Keratinocyte (primary cell): ENCODE measurements at regions not wholly inside any gene's neighbourhood (a gene's known extent, or its start where the extent isn't known, plus 50 kb on each side); places are given as distances from the start of the nearest gene placed in this dataset.

Experiments
- DNase-seq: peaks from one replicate; pipeline ENCODE4 v3.0.0-alpha.2; 2011; ENCODE audit warnings: low read depth, missing footprints, low spot score
- FAIRE-seq: peaks from 2 replicates; lab custom pipeline; 2011; peaks lifted over from hg19 to GRCh38; lab: Jason Lieb, UNC
- H2AFZ ChIP-seq: 2 replicates; pipeline ENCODE4 v1.6.0; 2012; ENCODE audit warnings: low read length, control low read depth, inconsistent platforms; ENCODE audit not compliant: control insufficient read depth
- H3K27ac ChIP-seq: 2 replicates; pipeline ENCODE4 v1.5.1; 2011; ENCODE audit warnings: low read length; ENCODE audit not compliant: control insufficient read depth, insufficient read depth
- H3K27me3 ChIP-seq: 3 replicates; pipeline ENCODE4 v1.6.0; 2011; ENCODE audit warnings: low read length; ENCODE audit not compliant: control insufficient read depth, insufficient read depth; ENCODE audit errors: extremely low read depth
- H3K36me3 ChIP-seq, 2 experiments: 2 replicates in 1 of 2; 3 replicates in 1 of 2; pipeline ENCODE4 v1.5.1; 2011; ENCODE audit warnings: low read length in 2 of 2, mild to moderate bottlenecking in 1 of 2; ENCODE audit not compliant: control insufficient read depth in 2 of 2, insufficient read depth in 2 of 2; ENCODE audit errors: extremely low read depth in 1 of 2
- H3K4me1 ChIP-seq: 3 replicates; pipeline ENCODE4 v1.5.1; 2011; ENCODE audit warnings: low read length; ENCODE audit not compliant: control insufficient read depth, insufficient read depth; ENCODE audit errors: extremely low read depth
- H3K4me2 ChIP-seq: 3 replicates; pipeline ENCODE4 v1.6.0; 2011; ENCODE audit warnings: low read depth, low read length; ENCODE audit not compliant: control insufficient read depth, insufficient read depth; ENCODE audit errors: extremely low read depth
- H3K4me3 ChIP-seq, 3 experiments: fragments of 200-600 bp in 1 of 3; sonication (generic) in 1 of 3; 2 replicates in 2 of 3; 3 replicates in 1 of 3; pipeline ENCODE4 v1.5.1; 2011 to 2016; ENCODE audit warnings: low read length in 3 of 3, mild to moderate bottlenecking in 3 of 3, control low read depth in 2 of 3, inconsistent platforms in 1 of 3, low read depth in 1 of 3, mixed read lengths in 1 of 3, mixed run types in 1 of 3, moderate library complexity in 1 of 3; ENCODE audit not compliant: control insufficient read depth in 2 of 3, insufficient read depth in 2 of 3; ENCODE audit errors: extremely low read depth in 1 of 3
- H3K79me2 ChIP-seq: 2 replicates; pipeline ENCODE4 v1.6.0; 2012; ENCODE audit warnings: low read length; ENCODE audit not compliant: control insufficient read depth, insufficient read depth
- H3K9ac ChIP-seq: 3 replicates; pipeline ENCODE4 v1.6.0; 2011; ENCODE audit warnings: low read length; ENCODE audit not compliant: control insufficient read depth, insufficient read depth; ENCODE audit errors: extremely low read depth
- H3K9me1 ChIP-seq: 3 replicates; pipeline ENCODE4 v1.6.0; 2011; ENCODE audit warnings: low read length; ENCODE audit not compliant: control insufficient read depth, insufficient read depth; ENCODE audit errors: extremely low read depth
- H3K9me3 ChIP-seq: 2 replicates; pipeline ENCODE4 v1.5.1; 2012; ENCODE audit warnings: low read depth, low read length; ENCODE audit not compliant: control insufficient read depth
- H4K20me1 ChIP-seq: 3 replicates; pipeline ENCODE4 v1.6.0; 2011; ENCODE audit warnings: low read length; ENCODE audit not compliant: control insufficient read depth, insufficient read depth; ENCODE audit errors: extremely low read depth
- EZH2 ChIP-seq: IDR thresholded peaks from one replicate; pipeline ENCODE4 v1.6.1; 2012; ENCODE audit warnings: inconsistent platforms, mild to moderate bottlenecking, low read length, moderate library complexity
- dilution Hi-C: fragments of 300-500 bp; cut with MboI; formaldehyde crosslinking; loops from one replicate; pipeline ENCODE4 v1.7.0; 2020; ENCODE audit warnings: low sequenced_read_pairs; ENCODE audit not compliant: extremely low pct_ligation_motif_present
- TF ChIP-seq, protein P1 (sequence below), 3 experiments: IDR thresholded peaks in 1 of 3; conservative IDR thresholded peaks in 1 of 3; optimal IDR thresholded peaks in 1 of 3; 2 replicates in 2 of 3; 3 replicates in 1 of 3; pipeline versions ENCODE3 to v1.5.1; 2011; ENCODE audit warnings: low read length in 3 of 3, mild to moderate bottlenecking in 3 of 3, moderate library complexity in 2 of 3, control low read depth in 1 of 3, inconsistent platforms in 1 of 3; ENCODE audit not compliant: insufficient read depth in 2 of 3; ENCODE audit errors: extremely low read depth in 1 of 3

DNA sequence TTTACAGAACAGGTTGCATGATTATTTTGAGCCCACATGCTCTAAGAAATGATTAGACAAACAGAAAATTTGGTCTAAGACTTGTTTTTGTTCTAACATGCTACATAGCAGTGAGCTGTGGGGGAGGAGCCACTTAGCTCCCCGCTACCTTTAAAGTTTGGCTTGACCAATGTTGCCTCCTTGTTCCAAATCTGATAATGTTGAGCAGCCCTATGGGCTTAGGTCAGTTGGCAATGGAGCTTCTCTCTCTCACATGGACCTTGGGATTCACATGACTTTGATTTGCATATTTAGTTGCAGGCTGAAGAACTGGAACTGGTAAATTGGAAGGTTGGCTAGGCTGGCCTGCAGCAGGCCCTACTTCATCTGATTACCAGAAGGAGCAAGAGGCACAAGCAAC, 116.4 kb downstream of the EBLN2 start:
- DNase-seq (no peak), FAIRE-seq (no peak)
- Histone ChIP-seq H3K27me3 (no peaks in the 10 kb centered on the region), H3K4me2 (no peak overlapping the region), H3K9ac (no peak overlapping the region), H3K79me2 (no peaks in the 10 kb centered on the region), H3K9me1 (no peaks in the 10 kb centered on the region), H4K20me1 (no peaks in the 10 kb centered on the region), H3K4me1 (no peaks in the 10 kb centered on the region), H2AFZ (no peak overlapping the region), H3K27ac (no peak overlapping the region), H3K9me3 (no peaks in the 10 kb centered on the region), H3K36me3 (no peaks in the 10 kb centered on the region), H3K4me3 (no peak overlapping the region)
- dilution Hi-C loops = no loop called here
- TF ChIP-seq EZH2 = no peak
- TF ChIP-seq, protein P1, sequence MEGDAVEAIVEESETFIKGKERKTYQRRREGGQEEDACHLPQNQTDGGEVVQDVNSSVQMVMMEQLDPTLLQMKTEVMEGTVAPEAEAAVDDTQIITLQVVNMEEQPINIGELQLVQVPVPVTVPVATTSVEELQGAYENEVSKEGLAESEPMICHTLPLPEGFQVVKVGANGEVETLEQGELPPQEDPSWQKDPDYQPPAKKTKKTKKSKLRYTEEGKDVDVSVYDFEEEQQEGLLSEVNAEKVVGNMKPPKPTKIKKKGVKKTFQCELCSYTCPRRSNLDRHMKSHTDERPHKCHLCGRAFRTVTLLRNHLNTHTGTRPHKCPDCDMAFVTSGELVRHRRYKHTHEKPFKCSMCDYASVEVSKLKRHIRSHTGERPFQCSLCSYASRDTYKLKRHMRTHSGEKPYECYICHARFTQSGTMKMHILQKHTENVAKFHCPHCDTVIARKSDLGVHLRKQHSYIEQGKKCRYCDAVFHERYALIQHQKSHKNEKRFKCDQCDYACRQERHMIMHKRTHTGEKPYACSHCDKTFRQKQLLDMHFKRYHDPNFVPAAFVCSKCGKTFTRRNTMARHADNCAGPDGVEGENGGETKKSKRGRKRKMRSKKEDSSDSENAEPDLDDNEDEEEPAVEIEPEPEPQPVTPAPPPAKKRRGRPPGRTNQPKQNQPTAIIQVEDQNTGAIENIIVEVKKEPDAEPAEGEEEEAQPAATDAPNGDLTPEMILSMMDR (optimal IDR thresholded peaks at IDR 0.05 in 1 of 3, IDR thresholded peaks at IDR 0.05 in 1 of 3, conservative IDR thresholded peaks at IDR 0.05 in 1 of 3; ENCODE audit: extremely low read depth in 1 of 3, insufficient read depth in 2 of 3, low read length in 3 of 3) = no peak

DNA sequence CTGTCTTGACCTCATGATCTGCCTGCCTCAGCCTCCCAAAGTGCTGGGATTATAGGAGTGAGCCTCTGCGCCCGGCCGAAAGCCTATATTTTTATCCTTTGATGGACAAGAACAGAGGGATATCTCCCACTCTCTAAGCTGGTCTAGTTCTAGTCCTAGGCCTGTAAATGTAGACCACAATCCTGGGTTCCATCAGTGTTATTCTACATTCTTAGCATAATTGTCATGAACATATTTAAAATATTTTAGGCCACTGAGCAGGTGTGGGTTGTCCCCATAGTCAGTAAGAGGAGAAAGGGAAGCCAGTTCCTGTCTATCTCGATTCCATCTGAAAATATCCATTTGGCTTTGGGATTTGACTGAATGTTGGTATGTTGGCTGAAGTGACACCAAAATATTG, 118.1 kb downstream of the EBLN2 start:
- no peak for FAIRE-seq

More for the DNA sequence above, 118.1 kb downstream of the EBLN2 start:
- no peak overlapping the region for H3K4me3 ChIP-seq
- H3K36me3 ChIP-seq = no peaks in the 10 kb centered on the region
- DNase-seq = no peak
- H3K9ac ChIP-seq = no peak overlapping the region
- H3K4me2 ChIP-seq = no peak overlapping the region
- no peaks in the 10 kb centered on the region for H3K9me1 ChIP-seq
- no peaks in the 10 kb centered on the region for H3K4me1 ChIP-seq
- H2AFZ ChIP-seq = no peak overlapping the region
- dilution Hi-C loops = no loop called here
- H4K20me1 ChIP-seq = no peaks in the 10 kb centered on the region
- no peak for TF ChIP-seq EZH2
- TF ChIP-seq, protein P1 (optimal IDR thresholded peaks at IDR 0.05 in 1 of 3, IDR thresholded peaks at IDR 0.05 in 1 of 3, conservative IDR thresholded peaks at IDR 0.05 in 1 of 3; ENCODE audit: extremely low read depth in 1 of 3, insufficient read depth in 2 of 3, low read length in 3 of 3) = no peak
- no peaks in the 10 kb centered on the region for H3K27me3 ChIP-seq
- no peaks in the 10 kb centered on the region for H3K79me2 ChIP-seq
- no peaks in the 10 kb centered on the region for H3K9me3 ChIP-seq
- no peak overlapping the region for H3K27ac ChIP-seq
